GM20000 (cell line): ENCODE measurements at regions not wholly inside any gene's neighbourhood (a gene's known extent, or its start where the extent isn't known, plus 50 kb on each side); places are given as distances from the start of the nearest gene placed in this dataset.
"Not testable (repeated sequence)": the region's sequence is repeated elsewhere in the genome, so short reads cannot be mapped to it uniquely, and the experiment has no call there.

ENCODE experiments used
- DNase-seq: peaks from one replicate; pipeline ENCODE4 v3.0.0; 2012; ENCODE audit warnings: low spot score
- TF ChIP-seq, protein P1 (sequence below): IDR thresholded peaks from 2 replicates; pipeline ENCODE4 v1.5.1; 2012; ENCODE audit warnings: mild to moderate bottlenecking, control low read depth; ENCODE audit errors: extremely low read depth, missing control alignments

DNA sequence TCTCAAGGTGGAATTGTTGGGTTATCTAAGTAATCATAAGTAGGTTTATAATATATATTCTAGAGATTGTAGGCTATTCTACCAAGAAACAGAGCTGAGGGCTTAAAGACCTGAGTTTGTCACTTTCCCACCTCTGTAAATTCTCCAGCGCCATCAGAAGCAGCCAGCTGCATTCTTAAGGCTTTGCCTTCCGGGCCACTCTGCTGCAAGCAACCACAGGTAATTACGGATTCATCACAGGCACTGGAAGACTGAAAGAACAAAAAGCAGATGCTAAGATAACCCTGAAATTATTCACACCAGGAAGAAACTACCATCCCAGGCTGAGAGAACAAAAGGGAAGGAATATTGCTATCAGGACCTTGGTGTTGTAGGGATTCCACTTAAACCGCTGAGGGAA lies 137.8 kb upstream of the JCAD start:
- DNase-seq: no peak
- TF ChIP-seq, protein P1, sequence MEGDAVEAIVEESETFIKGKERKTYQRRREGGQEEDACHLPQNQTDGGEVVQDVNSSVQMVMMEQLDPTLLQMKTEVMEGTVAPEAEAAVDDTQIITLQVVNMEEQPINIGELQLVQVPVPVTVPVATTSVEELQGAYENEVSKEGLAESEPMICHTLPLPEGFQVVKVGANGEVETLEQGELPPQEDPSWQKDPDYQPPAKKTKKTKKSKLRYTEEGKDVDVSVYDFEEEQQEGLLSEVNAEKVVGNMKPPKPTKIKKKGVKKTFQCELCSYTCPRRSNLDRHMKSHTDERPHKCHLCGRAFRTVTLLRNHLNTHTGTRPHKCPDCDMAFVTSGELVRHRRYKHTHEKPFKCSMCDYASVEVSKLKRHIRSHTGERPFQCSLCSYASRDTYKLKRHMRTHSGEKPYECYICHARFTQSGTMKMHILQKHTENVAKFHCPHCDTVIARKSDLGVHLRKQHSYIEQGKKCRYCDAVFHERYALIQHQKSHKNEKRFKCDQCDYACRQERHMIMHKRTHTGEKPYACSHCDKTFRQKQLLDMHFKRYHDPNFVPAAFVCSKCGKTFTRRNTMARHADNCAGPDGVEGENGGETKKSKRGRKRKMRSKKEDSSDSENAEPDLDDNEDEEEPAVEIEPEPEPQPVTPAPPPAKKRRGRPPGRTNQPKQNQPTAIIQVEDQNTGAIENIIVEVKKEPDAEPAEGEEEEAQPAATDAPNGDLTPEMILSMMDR: no peak

DNA sequence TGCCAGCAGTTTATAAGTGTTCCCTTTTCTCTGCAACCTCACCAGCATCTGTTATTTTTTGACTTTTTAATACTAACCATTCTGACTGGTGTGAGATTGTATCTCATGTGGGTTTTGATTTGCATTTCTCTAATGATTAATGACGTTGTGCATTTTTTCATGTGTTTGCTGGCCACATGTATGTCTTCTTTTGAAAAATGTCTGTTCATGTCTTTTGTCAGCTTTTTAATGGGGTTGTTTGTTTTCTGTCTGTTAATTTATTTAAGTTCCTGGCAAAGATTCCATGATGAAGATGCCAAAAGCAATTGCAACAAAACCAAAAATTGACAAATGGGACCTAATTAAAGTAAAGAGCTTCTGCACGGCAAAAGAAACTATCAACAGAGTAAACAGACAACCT lies 137.2 kb upstream of the JCAD start:
- DNase-seq: not testable (repeated sequence)

DNA sequence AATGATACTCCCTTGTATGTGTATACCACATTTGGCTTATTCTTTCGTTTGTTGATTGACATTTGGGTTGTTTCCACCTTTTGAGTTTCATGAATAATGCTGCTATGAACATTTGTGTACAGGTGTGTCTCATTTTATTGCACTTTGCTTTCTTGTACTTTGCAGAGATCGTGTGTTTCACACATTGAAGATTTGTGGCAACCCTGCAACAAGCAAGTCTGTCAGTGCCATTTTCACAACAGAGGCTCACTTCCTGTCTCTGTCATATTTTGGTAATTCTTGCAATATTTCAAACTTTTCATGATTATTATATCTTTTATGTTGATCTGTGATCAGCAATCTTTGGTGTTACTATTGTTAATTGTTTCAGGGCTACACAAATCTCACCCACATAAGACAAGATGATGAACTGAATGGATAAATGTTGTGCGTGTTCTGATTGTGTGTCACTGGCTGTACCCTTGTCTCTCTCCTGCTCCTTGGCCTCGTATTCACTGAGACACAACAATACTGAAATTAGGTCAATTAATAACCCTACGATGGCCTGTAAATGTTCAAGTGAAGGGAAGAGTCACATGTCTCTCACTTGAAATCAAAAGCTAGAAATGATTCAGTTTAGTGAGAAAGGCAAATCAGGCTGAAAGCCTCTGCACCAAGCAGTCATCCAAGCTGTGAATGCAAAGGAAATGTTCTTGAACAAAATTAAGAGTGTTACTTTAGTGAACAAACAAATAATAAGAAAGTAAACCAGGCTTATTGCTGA lies 133.6 kb upstream of the JCAD start:
- TF ChIP-seq, protein P1: no peak
- no peak for DNase-seq

DNA sequence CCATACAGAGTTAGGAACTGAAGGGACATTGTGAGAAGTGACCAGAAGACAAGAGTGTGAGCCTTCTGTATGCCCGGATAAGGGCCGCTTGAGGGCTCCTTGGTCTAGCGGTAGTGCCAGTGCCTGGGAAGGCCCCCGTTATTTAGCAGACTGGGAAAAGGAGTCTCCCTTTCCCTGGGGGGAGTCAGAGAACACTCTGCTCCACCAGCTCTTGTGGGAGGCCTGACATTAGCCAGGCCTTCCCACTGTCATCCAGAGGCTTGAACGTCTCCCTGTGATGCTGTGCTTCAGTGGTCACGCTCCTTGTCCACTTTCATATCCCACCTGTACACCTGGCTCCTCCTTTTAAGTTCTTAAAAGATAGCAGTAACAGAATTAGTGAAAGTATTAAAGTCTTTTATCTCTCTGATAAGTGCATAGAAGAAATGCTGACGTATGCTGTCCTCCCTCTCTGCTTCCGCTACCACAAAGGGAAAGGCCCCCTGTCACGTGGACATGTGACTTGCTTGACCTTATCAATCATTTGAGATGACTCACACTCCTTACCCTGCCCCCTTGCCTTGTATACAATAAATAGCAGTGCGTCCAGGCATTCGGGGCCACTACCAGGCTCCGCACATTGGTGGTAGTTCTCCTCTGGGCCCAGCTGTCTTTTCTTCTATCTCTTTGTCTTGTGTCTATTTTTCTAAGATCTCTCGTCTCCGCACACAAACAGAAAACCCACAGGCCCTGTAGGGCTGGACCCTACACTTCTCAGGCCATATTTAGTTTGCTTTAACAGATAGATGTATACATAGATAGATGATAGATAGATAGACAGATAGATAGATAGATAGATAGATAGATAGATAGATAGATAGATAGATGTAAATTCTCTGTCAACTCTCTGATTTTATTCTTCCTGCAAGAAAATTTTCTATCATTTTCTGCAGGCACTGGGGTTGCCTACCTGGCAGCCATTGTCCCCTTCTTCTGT lies 131.5 kb upstream of the JCAD start:
- TF ChIP-seq, protein P1: no peak
- no peak for DNase-seq

DNA sequence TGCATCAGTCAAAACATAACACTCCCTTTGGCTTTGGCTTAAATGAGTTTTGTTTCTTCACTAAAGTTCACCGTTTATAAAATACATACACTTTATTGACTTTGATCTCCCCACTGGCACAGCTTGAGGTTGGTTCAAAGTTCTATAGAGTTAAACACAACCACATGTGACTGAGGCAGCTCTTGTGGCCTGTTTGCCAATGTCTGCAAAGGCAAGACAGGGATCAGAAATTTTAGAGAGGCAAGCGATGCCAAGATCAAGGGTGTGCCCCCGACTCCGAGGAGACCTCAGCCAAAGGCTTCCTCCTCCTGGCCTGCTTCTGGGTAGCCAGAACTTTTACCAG lies 129.8 kb upstream of the JCAD start:
- TF ChIP-seq, protein P1: no peak
- no peak for DNase-seq

DNA sequence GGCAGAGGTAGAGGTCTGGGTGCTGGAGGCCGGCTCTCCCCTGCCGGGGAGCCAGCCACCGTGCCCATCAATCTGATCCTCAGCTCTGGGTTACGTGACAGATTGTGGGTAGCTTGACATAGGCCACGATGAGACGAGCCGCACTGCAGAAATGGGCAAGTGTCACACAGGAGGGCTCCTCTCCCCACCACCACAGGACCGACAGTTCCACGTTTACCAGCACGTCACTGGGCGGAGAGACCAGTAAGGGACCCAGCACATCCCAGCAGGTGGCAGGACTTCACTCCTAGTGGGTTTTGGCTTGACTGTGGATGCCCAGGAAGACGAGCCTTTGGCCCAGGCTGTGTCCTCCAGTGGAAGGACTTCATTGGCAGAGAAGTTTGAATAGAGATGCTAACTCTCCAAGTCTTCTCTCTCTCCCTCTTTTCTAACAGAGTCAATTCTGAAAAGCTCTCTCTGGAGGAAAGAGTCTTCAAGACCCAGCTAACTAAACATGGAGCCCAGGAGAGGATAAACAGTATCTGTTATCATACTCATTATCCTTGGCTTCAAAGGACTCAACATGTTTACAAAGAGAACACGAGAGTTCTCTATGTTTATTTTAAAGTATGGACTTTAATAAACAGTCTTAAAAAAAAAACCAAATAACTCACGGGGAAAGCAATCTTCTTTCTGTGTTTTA lies 129.3 kb upstream of the JCAD start:
- DNase-seq: no peak
- TF ChIP-seq, protein P1: no peak

DNA sequence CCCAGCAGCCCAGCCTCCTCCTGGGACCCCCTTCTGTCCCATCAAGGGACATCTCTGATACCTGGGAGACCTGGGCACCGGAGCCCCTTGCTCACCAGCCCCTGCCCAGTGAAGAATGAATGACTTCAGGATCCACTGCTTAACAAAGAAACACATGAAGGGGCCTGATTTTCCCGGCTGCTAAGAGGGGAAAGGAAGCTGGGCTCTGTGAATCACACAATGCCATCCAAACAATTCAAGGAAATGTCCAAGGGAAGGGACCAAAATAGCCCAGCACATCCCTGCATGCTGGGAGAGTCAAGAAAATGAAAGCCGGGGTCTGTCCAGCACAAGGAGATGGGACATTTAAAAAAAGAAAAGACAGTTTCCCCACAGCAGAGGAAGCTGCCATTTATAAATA lies 128.7 kb upstream of the JCAD start:
- TF ChIP-seq, protein P1: no peak
- DNase-seq: no peak
